Fibroblast of lung (primary cell): ENCODE measurements at regions not wholly inside any gene's neighbourhood (a gene's known extent, or its start where the extent isn't known, plus 50 kb on each side); places are given as distances from the start of the nearest gene placed in this dataset.

Source experiments
- DNase-seq, 2 donors: peaks; one replicate each; pipeline versions ENCODE4 v3.0.0 to v3.0.0-alpha.2; 2010; ENCODE audit warnings: low read depth in 2 of 2
- H2AFZ ChIP-seq: 2 replicates; pipeline ENCODE4 v1.5.1; 2012; ENCODE audit warnings: low read length, control low read depth, inconsistent platforms
- H3K27ac ChIP-seq: 2 replicates; pipeline ENCODE4 v1.5.1; 2011; ENCODE audit warnings: low read length, control low read depth; ENCODE audit not compliant: insufficient read depth
- H3K27me3 ChIP-seq: 2 replicates; pipeline ENCODE4 v1.5.1; 2011; ENCODE audit warnings: mild to moderate bottlenecking, low read length; ENCODE audit not compliant: control insufficient read depth, insufficient read depth
- H3K36me3 ChIP-seq: 2 replicates; pipeline ENCODE4 v1.5.1; 2011; ENCODE audit warnings: low read length; ENCODE audit not compliant: control insufficient read depth, insufficient read depth
- H3K4me1 ChIP-seq: 2 replicates; pipeline ENCODE4 v1.5.1; 2011; ENCODE audit warnings: low read length; ENCODE audit not compliant: control insufficient read depth, insufficient read depth; ENCODE audit errors: extremely low read depth
- H3K4me2 ChIP-seq: 2 replicates; pipeline ENCODE4 v1.5.1; 2011; ENCODE audit warnings: low read length, control low read depth; ENCODE audit not compliant: insufficient read depth; ENCODE audit errors: extremely low read depth
- H3K4me3 ChIP-seq, 4 experiments: fragments of 200-600 bp in 1 of 4; sonication (generic) in 1 of 4; replicated peaks in 1 of 4; 2 replicates each; pipeline ENCODE4 v1.5.1; 2011 to 2016; ENCODE audit warnings: low read length in 4 of 4, low read depth in 3 of 4, mild to moderate bottlenecking in 3 of 4, control low read depth in 2 of 4, inconsistent platforms in 1 of 4, mixed read lengths in 1 of 4; ENCODE audit not compliant: insufficient read depth in 1 of 4; ENCODE audit errors: control extremely low read depth in 1 of 4
- H3K79me2 ChIP-seq: 2 replicates; pipeline ENCODE4 v1.5.1; 2012; ENCODE audit warnings: mild to moderate bottlenecking, low read length, inconsistent platforms; ENCODE audit not compliant: control insufficient read depth, insufficient read depth
- H3K9ac ChIP-seq: 2 replicates; pipeline ENCODE4 v1.5.1; 2011; ENCODE audit warnings: mild to moderate bottlenecking, low read length, control low read depth; ENCODE audit not compliant: insufficient read depth
- H3K9me3 ChIP-seq: 2 replicates; pipeline ENCODE4 v1.5.1; 2012; ENCODE audit warnings: low read depth, low read length; ENCODE audit not compliant: control insufficient read depth, insufficient read depth
- H4K20me1 ChIP-seq: 2 replicates; pipeline ENCODE4 v1.5.1; 2011; ENCODE audit warnings: low read length; ENCODE audit not compliant: control insufficient read depth, insufficient read depth; ENCODE audit errors: extremely low read depth
- CTCF ChIP-seq, 2 donors: IDR thresholded peaks in 1 of 2; conservative IDR thresholded peaks in 1 of 2; 1 replicate in 1 of 2; 2 replicates in 1 of 2; pipeline ENCODE4 v1.5.1; 2011 to 2012; ENCODE audit warnings: low read length in 2 of 2, control low read depth in 1 of 2, inconsistent platforms in 1 of 2, low read depth in 1 of 2, mild to moderate bottlenecking in 1 of 2
- EZH2 ChIP-seq: IDR thresholded peaks from 2 replicates; pipeline ENCODE4 v1.5.1; 2012; ENCODE audit warnings: low read length, control low read depth, mild to moderate bottlenecking; ENCODE audit errors: missing control alignments

- no peak for TF ChIP-seq CTCF (conservative IDR thresholded peaks at IDR 0.05 in 1 of 2, IDR thresholded peaks at IDR 0.05 in 1 of 2; ENCODE audit: low read depth in 1 of 2, low read length in 2 of 2)
- no peak for TF ChIP-seq EZH2
- no peaks in the 10 kb centered on the region for H3K79me2 ChIP-seq
- H3K36me3 ChIP-seq = no peaks in the 10 kb centered on the region
- H3K27ac ChIP-seq = no peak overlapping the region
- no peak overlapping the region for H3K4me3 ChIP-seq
- no peaks in the 10 kb centered on the region for H3K27me3 ChIP-seq
- H3K4me1 ChIP-seq = no peaks in the 10 kb centered on the region
- H3K4me2 ChIP-seq = no peak overlapping the region
- H3K9ac ChIP-seq = no peak overlapping the region
- no peak overlapping the region for H2AFZ ChIP-seq
- H3K9me3 ChIP-seq = no peaks in the 10 kb centered on the region
- H4K20me1 ChIP-seq = no peaks in the 10 kb centered on the region
- DNase-seq = no peak
These were observed 203.7 kb downstream of the FAM181B start for GRCh38 chr11:82529936-82530335.

GRCh38 chr11:82527081-82527584 lies 206.5 kb downstream of the FAM181B start:
- TF ChIP-seq EZH2 (no peak), CTCF (conservative IDR thresholded peaks at IDR 0.05 in 1 of 2, IDR thresholded peaks at IDR 0.05 in 1 of 2; ENCODE audit: low read depth in 1 of 2, low read length in 2 of 2) (no peak)
- no peaks in the 10 kb centered on the region for H3K79me2 ChIP-seq
- H3K4me1 ChIP-seq = no peaks in the 10 kb centered on the region
- H4K20me1 ChIP-seq = no peaks in the 10 kb centered on the region
- H3K27me3 ChIP-seq = no peaks in the 10 kb centered on the region
- no peak overlapping the region for H3K4me2 ChIP-seq
- no peak overlapping the region for H2AFZ ChIP-seq
- H3K9ac ChIP-seq = no peak overlapping the region
- no peak overlapping the region for H3K4me3 ChIP-seq
- DNase-seq = no peak
- no peaks in the 10 kb centered on the region for H3K9me3 ChIP-seq
- no peaks in the 10 kb centered on the region for H3K36me3 ChIP-seq
- H3K27ac ChIP-seq = no peak overlapping the region

- no peak overlapping the region for H3K4me2 ChIP-seq
- no peaks in the 10 kb centered on the region for H3K9me3 ChIP-seq
- no peaks in the 10 kb centered on the region for H4K20me1 ChIP-seq
- H3K27ac ChIP-seq = no peak overlapping the region
- H3K36me3 ChIP-seq = no peaks in the 10 kb centered on the region
- H3K9ac ChIP-seq = no peak overlapping the region
- no peak for DNase-seq
- H3K79me2 ChIP-seq = no peaks in the 10 kb centered on the region
- TF ChIP-seq EZH2 (no peak), CTCF (conservative IDR thresholded peaks at IDR 0.05 in 1 of 2, IDR thresholded peaks at IDR 0.05 in 1 of 2; ENCODE audit: low read depth in 1 of 2, low read length in 2 of 2) (no peak)
- H3K27me3 ChIP-seq = no peaks in the 10 kb centered on the region
- no peak overlapping the region for H2AFZ ChIP-seq
- no peaks in the 10 kb centered on the region for H3K4me1 ChIP-seq
- H3K4me3 ChIP-seq = no peak overlapping the region
These were observed 210.5 kb downstream of the FAM181B start for GRCh38 chr11:82523141-82523540.
